SK-N-SH (cell line): ENCODE measurements at regions not wholly inside any gene's neighbourhood (a gene's known extent, or its start where the extent isn't known, plus 50 kb on each side); places are given as distances from the start of the nearest gene placed in this dataset.
A peak's percentile ranks its signal among the peaks of the same experiment; 100 is the strongest.

Experiments
- CTCF ChIA-PET: fragments of 300-600, 350-600 bp; formaldehyde crosslinking; extraction: SDS; loops from one replicate; lab custom pipeline; 2021; lab: Yijun Ruan, JAX
- POLR2A ChIA-PET: fragments of 350-600 bp; sonication (Branson Sonifier 250); formaldehyde crosslinking; extraction: SDS; loops from one replicate; lab custom pipeline; 2020; ENCODE audit warnings: antibody characterized with exemption, inconsistent platforms; lab: Yijun Ruan, JAX
- DNase-seq: peaks from one replicate; pipeline ENCODE4 v3.0.0; 2012
- H2AFZ ChIP-seq: fragments of 200-600 bp; sonication (generic); 2 replicates; pipeline ENCODE4 v1.8.1; 2016; ENCODE audit warnings: antibody characterized with exemption, mild to moderate bottlenecking, low read depth
- H3F3A ChIP-seq: fragments of 200-600 bp; sonication (generic); replicated peaks from 2 replicates; pipeline ENCODE3; 2016; ENCODE audit warnings: antibody characterized with exemption, mild to moderate bottlenecking; ENCODE audit not compliant: insufficient read depth
- H3K27ac ChIP-seq, 2 experiments: fragments of 200-500 bp in 1 of 2; fragments of 200-600 bp in 1 of 2; sonication (Bioruptor generic) in 1 of 2; sonication (generic), shearing (Covaris generic) in 1 of 2; 2 replicates each; pipeline versions ENCODE4 v1.5.1 to v1.6.1; 2014 to 2016; ENCODE audit warnings: low read depth in 2 of 2, inconsistent platforms in 1 of 2, low read length in 1 of 2, mild to moderate bottlenecking in 1 of 2, mixed read lengths in 1 of 2
- H3K27me3 ChIP-seq: fragments of 200-600 bp; sonication (generic), shearing (Covaris generic); 2 replicates; pipeline ENCODE4 v1.6.1; 2016; ENCODE audit warnings: mixed run types; ENCODE audit not compliant: insufficient read depth
- H3K36me3 ChIP-seq, 2 experiments: fragments of 200-500 bp in 1 of 2; fragments of 200-600 bp in 1 of 2; sonication (Bioruptor generic) in 1 of 2; sonication (generic) in 1 of 2; replicated peaks in 1 of 2; 2 replicates each; pipeline versions ENCODE3 to v1.5.1; 2014 to 2016; ENCODE audit warnings: low read length in 1 of 2, mild to moderate bottlenecking in 1 of 2; ENCODE audit not compliant: insufficient read depth in 2 of 2, control insufficient read depth in 1 of 2
- H3K4me1 ChIP-seq, 2 experiments: fragments of 200-500 bp in 1 of 2; fragments of 200-600 bp in 1 of 2; sonication (Bioruptor generic) in 1 of 2; sonication (generic), shearing (Covaris generic) in 1 of 2; 2 replicates each; pipeline versions ENCODE4 v1.5.1 to v1.6.1; 2014 to 2016; ENCODE audit warnings: low read depth in 1 of 2, low read length in 1 of 2, mixed run types in 1 of 2; ENCODE audit not compliant: insufficient read depth in 2 of 2, control insufficient read depth in 1 of 2
- H3K4me2 ChIP-seq: fragments of 200-600 bp; sonication (generic), shearing (Covaris generic); 2 replicates; pipeline ENCODE4 v1.6.1; 2017; ENCODE audit warnings: mixed run types
- H3K4me3 ChIP-seq, 2 experiments: fragments of 200-500 bp in 1 of 2; fragments of 200-600 bp in 1 of 2; sonication (Bioruptor generic) in 1 of 2; sonication (generic), shearing (Covaris generic) in 1 of 2; 2 replicates each; pipeline versions ENCODE4 v1.5.1 to v1.8.1; 2014 to 2016; ENCODE audit warnings: low read depth in 2 of 2, inconsistent platforms in 1 of 2, low read length in 1 of 2, mild to moderate bottlenecking in 1 of 2, mixed read lengths in 1 of 2, moderate library complexity in 1 of 2
- H3K79me2 ChIP-seq: fragments of 200-600 bp; sonication (generic); 2 replicates; pipeline ENCODE4 v1.8.1; 2017; ENCODE audit warnings: mild to moderate bottlenecking; ENCODE audit not compliant: insufficient read depth
- H3K9ac ChIP-seq: fragments of 200-600 bp; sonication (generic); 2 replicates; pipeline ENCODE4 v1.6.1; 2017; ENCODE audit warnings: mixed run types
- H3K9me2 ChIP-seq: fragments of 200-600 bp; sonication (generic); 2 replicates; pipeline ENCODE4 v1.6.1; 2017; ENCODE audit warnings: mixed run types
- H3K9me3 ChIP-seq: fragments of 200-600 bp; sonication (generic); 2 replicates; pipeline ENCODE4 v1.6.1; 2017; ENCODE audit warnings: mixed run types, mild to moderate bottlenecking, moderate library complexity
- H4K20me1 ChIP-seq: fragments of 200-600 bp; sonication (generic); 2 replicates; pipeline ENCODE4 v1.6.1; 2017; ENCODE audit warnings: mild to moderate bottlenecking, mixed run types; ENCODE audit not compliant: insufficient read depth
- EP300 ChIP-seq, 2 experiments: IDR thresholded peaks; 2 replicates each; pipeline versions ENCODE4 v1.4.0 to v1.6.1; 2012; ENCODE audit warnings: borderline replicate concordance in 1 of 2, low read depth in 1 of 2, low read length in 1 of 2
- FOSL2 ChIP-seq: IDR thresholded peaks from 2 replicates; pipeline ENCODE4 v1.4.0; 2012; ENCODE audit warnings: low read depth, mild to moderate bottlenecking, moderate library complexity, borderline replicate concordance
- FOXM1 ChIP-seq: IDR thresholded peaks from 2 replicates; pipeline ENCODE4 v1.4.0; 2012; ENCODE audit warnings: low read depth, mild to moderate bottlenecking
- JUND ChIP-seq: IDR thresholded peaks from 2 replicates; pipeline ENCODE4 v1.4.0; 2012
- MXI1 ChIP-seq: IDR thresholded peaks from 2 replicates; pipeline ENCODE4 v1.6.1; 2012; ENCODE audit warnings: mild to moderate bottlenecking, low read depth, low read length, improper control_type of control experiment
- RXRA ChIP-seq: IDR thresholded peaks from 2 replicates; pipeline ENCODE4 v1.4.0; 2012; ENCODE audit warnings: low read depth, mild to moderate bottlenecking, borderline replicate concordance
- TAF1 ChIP-seq: IDR thresholded peaks from 2 replicates; pipeline ENCODE4 v1.6.1; 2012; ENCODE audit warnings: low read depth, mild to moderate bottlenecking, low read length, moderate library complexity, borderline replicate concordance
- TCF12 ChIP-seq: IDR thresholded peaks from 2 replicates; pipeline ENCODE4 v1.4.0; 2012
- TEAD4 ChIP-seq: IDR thresholded peaks from 2 replicates; pipeline ENCODE4 v1.4.0; 2012; ENCODE audit warnings: mild to moderate bottlenecking, borderline replicate concordance; ENCODE audit not compliant: insufficient read depth
- WGBS: methylation state at CpG from one replicate; pipeline ENCODE4 v1.1.6; 2017; ENCODE audit warnings: low lambda C conversion rate; 5-methylcytosine and 5-hydroxymethylcytosine counted together
- TF ChIP-seq, protein P1 (sequence below): IDR thresholded peaks from 2 replicates; pipeline ENCODE4 v1.4.0; 2012; ENCODE audit warnings: low read depth
- TF ChIP-seq, protein P2 (sequence below): IDR thresholded peaks from 2 replicates; pipeline ENCODE4 v1.4.0; 2012; ENCODE audit warnings: low read depth, borderline replicate concordance
- TF ChIP-seq, protein P3 (sequence below): IDR thresholded peaks from 2 replicates; pipeline ENCODE4; 2012

- POLR2A ChIA-PET: no interaction called here
- no peak for DNase-seq
- Histone ChIP-seq H2AFZ (no peak overlapping the region), H4K20me1 (no peaks in the 10 kb centered on the region), H3F3A (no peaks in the 10 kb centered on the region), H3K27me3 (no peaks in the 10 kb centered on the region), H3K27ac (no peak overlapping the region), H3K4me2 (no peak overlapping the region), H3K36me3 (no peaks in the 10 kb centered on the region), H3K9me2 (no peaks in the 10 kb centered on the region), H3K79me2 (no peaks in the 10 kb centered on the region), H3K4me3 (no peak overlapping the region), H3K4me1 (peaks cover 0 to 4% of the 10 kb centered on the region in 2 experiments; a peak in 1 of 4 replicates), H3K9ac (no peak overlapping the region), H3K9me3 (no peaks in the 10 kb centered on the region)
- WGBS: 41% methylated on average over 1 of the region's 1 CpG
- TF ChIP-seq, protein P1, sequence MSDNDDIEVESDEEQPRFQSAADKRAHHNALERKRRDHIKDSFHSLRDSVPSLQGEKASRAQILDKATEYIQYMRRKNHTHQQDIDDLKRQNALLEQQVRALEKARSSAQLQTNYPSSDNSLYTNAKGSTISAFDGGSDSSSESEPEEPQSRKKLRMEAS: no peak
- no peak for TF ChIP-seq FOXM1
- CTCF ChIA-PET: no interaction called here
Observed at GRCh38 chr3:31039145-31039544, 144.7 kb upstream of the GADL1 start.

DNA sequence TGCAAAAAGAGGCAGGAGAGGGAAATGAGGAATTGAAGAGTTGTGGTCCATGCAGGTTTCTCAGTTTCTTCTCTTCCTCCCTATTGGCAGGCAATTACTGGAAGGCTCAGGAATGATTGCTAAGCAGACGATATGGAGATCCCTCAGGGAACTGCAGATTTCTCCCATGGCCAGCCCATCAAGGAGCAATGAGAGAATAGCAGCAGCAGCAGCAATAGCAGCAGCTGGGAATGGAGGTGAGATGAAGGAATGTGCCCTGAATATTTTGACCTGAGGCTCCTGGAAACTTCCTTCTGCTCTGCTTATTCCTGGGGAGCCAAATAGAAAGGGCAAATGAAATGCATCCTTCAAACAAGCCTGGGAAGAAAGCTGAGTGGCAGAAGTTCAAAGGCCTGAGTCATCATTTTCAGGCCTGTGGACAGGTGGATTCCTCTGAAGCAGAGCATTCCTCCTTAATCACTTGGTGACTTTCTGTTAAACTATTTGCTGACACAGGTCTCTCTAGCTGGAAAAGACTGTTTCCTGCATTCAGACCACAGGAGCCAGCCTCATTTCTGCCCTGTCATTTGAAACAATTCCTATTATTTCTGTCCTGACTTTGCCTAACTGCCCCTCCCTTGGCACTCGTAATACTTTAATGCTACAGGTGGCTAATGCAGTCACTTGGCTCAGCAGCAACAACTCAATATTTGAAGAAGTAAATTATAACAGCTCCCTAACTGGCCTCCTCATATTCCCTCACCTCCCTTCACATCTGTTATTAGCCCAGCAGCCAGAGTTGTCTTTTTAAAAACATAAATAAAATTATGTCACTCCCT is 146.9 kb upstream of the GADL1 start:
- 48% methylated on average over 2 of the region's 2 CpGs for WGBS
- Histone ChIP-seq H3K4me2 (no peak overlapping the region), H4K20me1 (no peaks in the 10 kb centered on the region), H3K36me3 (no peaks in the 10 kb centered on the region), H3K9me2 (no peaks in the 10 kb centered on the region), H3K27ac (no peak overlapping the region), H3K4me1 (no peaks in the 10 kb centered on the region), H3K9ac (no peak overlapping the region), H3K4me3 (no peak overlapping the region), H3K9me3 (no peaks in the 10 kb centered on the region), H3K27me3 (no peaks in the 10 kb centered on the region), H3K79me2 (no peaks in the 10 kb centered on the region), H2AFZ (no peak overlapping the region), H3F3A (no peaks in the 10 kb centered on the region)
- POLR2A ChIA-PET: no interaction called here
- peak; percentile 42 for TF ChIP-seq JUND
- TF ChIP-seq TAF1: no peak
- TF ChIP-seq, protein P2, sequence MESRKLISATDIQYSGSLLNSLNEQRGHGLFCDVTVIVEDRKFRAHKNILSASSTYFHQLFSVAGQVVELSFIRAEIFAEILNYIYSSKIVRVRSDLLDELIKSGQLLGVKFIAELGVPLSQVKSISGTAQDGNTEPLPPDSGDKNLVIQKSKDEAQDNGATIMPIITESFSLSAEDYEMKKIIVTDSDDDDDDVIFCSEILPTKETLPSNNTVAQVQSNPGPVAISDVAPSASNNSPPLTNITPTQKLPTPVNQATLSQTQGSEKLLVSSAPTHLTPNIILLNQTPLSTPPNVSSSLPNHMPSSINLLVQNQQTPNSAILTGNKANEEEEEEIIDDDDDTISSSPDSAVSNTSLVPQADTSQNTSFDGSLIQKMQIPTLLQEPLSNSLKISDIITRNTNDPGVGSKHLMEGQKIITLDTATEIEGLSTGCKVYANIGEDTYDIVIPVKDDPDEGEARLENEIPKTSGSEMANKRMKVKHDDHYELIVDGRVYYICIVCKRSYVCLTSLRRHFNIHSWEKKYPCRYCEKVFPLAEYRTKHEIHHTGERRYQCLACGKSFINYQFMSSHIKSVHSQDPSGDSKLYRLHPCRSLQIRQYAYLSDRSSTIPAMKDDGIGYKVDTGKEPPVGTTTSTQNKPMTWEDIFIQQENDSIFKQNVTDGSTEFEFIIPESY: no peak
- TF ChIP-seq TEAD4: peak; percentile 69; the same call in 1 of the 2 replicates
- TF ChIP-seq MXI1: no peak
- peak; percentile 59 for TF ChIP-seq TCF12
- peak in 1 of 2 experiments; percentile 39; a peak in 1 of 4 replicates for TF ChIP-seq EP300 (IDR thresholded peaks at IDR 0.05; ENCODE audit: borderline replicate concordance in 1 of 2, low read depth in 1 of 2, low read length in 1 of 2)
- TF ChIP-seq, protein P3, sequence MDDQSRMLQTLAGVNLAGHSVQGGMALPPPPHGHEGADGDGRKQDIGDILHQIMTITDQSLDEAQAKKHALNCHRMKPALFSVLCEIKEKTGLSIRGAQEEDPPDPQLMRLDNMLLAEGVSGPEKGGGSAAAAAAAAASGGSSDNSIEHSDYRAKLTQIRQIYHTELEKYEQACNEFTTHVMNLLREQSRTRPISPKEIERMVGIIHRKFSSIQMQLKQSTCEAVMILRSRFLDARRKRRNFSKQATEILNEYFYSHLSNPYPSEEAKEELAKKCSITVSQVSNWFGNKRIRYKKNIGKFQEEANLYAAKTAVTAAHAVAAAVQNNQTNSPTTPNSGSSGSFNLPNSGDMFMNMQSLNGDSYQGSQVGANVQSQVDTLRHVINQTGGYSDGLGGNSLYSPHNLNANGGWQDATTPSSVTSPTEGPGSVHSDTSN: peak; percentile 60
- peak; percentile 80 for TF ChIP-seq FOSL2
- 0 out of 2 replicates have a peak, but pooled peaks have one; percentile 26 for TF ChIP-seq RXRA
- no peak for DNase-seq
- CTCF ChIA-PET: no interaction called here
